ENCODE measurements at regions not wholly inside any gene's neighbourhood (a gene's known extent, or its start where the extent isn't known, plus 50 kb on each side); places are given as distances from the start of the nearest gene placed in this dataset.

DNA sequence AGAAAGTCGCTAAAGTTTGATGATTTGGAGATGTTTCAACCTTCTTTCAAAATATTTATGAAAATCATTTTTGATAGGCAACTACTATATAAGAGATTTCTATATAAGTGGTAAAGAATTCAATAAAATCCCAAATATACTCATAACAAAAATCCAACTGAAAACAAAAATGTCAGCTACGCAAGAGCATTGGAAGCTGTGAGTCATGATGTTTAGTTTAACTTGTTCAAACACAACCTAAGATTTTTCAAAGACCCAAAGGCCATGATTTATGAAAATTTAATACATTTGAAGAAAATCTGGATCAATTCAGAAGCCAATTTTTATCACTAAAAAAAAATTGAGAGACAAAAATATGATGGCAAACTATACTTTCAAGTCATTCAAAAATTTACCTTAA, 226.6 kb downstream of the MZT1 start:
- peaks cover 0 to 2% (median 0%) of the 10 kb centered on the region in 3 donors for H3K27me3 Mint-ChIP-seq (ENCODE audit: low read depth in 3 of 3)
- H3K4me3 Mint-ChIP-seq, result no peak overlapping the region
- H3K4me1 Mint-ChIP-seq, result no peaks in the 10 kb centered on the region
- no peak overlapping the region for H3K27ac Mint-ChIP-seq
- no peak for DNase-seq
- H3K36me3 Mint-ChIP-seq, result no peaks in the 10 kb centered on the region
- peaks cover 0 to 5% (median 0%) of the 10 kb centered on the region in 6 donors for H3K9me3 Mint-ChIP-seq

DNA sequence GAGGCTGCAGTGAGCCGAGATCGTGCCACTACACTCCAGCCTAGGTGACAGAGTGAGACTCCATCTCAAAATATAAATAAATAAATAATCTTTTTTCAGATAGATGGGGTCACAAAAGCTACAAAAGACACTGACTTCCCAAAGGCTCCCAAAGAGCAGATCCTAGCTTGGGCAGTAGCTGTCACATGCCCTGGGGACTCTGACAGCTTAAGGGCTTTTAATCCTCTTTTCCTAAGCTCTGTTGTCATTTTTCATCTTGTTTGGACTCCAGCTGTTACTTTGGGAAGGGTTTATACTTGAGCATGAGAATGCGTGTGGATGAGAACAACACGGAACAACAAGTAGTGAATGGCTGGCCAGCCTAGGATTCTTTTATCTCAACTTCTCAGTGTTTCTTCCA, 231.7 kb downstream of the MZT1 start:
- Mint-ChIP-seq H3K27ac (no peak overlapping the region), H3K27me3 (ENCODE audit: low read depth in 3 of 3) (peaks cover 0 to 2% (median 0%) of the 10 kb centered on the region in 3 donors), H3K4me3 (no peak overlapping the region), H3K36me3 (no peaks in the 10 kb centered on the region), H3K4me1 (no peaks in the 10 kb centered on the region), H3K9me3 (peaks cover 0 to 9% (median 2%) of the 10 kb centered on the region in 6 donors)
- no peak for DNase-seq

- Mint-ChIP-seq H3K4me3 (no peak overlapping the region), H3K36me3 (no peaks in the 10 kb centered on the region), H3K27ac (no peak overlapping the region), H3K27me3 (ENCODE audit: low read depth in 3 of 3) (peaks cover 0 to 2% (median 0%) of the 10 kb centered on the region in 3 donors), H3K9me3 (peaks cover 4 to 15% (median 6%) of the 10 kb centered on the region in 6 donors), H3K4me1 (no peaks in the 10 kb centered on the region)
- DNase-seq, result no peak
Observed at GRCh38 chr13:72489751-72490150, 237.7 kb downstream of the MZT1 start.

DNA sequence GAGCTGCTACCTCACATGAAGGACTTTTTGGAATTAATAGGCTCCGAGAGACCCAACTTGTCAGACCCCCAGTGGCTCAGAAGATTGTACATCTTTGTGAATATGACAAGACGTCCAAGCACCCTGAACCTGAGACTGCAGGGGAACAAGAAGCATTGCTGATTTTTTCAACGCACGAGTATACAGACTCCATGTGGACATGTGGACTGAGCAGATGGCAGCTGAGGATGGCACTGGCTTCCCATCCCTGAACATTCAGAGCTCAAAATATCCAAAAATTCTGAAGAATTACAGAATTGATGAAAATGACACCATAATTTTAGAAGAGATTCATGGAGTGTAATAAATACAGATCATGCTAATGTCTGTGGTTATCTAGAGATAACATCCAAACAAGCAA, 254.1 kb downstream of the MZT1 start:
- H3K36me3 Mint-ChIP-seq, result no peaks in the 10 kb centered on the region
- DNase-seq, result no peak
- H3K9me3 Mint-ChIP-seq, result peaks cover 5 to 39% (median 13%) of the 10 kb centered on the region in 6 donors
- no peaks in the 10 kb centered on the region for H3K4me1 Mint-ChIP-seq
- no peak overlapping the region for H3K4me3 Mint-ChIP-seq
- H3K27me3 Mint-ChIP-seq (ENCODE audit: low read depth in 3 of 3), result no peaks in the 10 kb centered on the region
- no peak overlapping the region for H3K27ac Mint-ChIP-seq

GRCh38 chr13:72469906-72470305, 257.5 kb downstream of the MZT1 start:
- no peak for DNase-seq
- H3K27ac Mint-ChIP-seq, result no peak overlapping the region
- no peak overlapping the region for H3K4me3 Mint-ChIP-seq
- H3K4me1 Mint-ChIP-seq, result no peaks in the 10 kb centered on the region
- H3K27me3 Mint-ChIP-seq (ENCODE audit: low read depth in 3 of 3), result no peaks in the 10 kb centered on the region
- H3K9me3 Mint-ChIP-seq, result peaks cover 6 to 24% (median 12%) of the 10 kb centered on the region in 6 donors
- no peaks in the 10 kb centered on the region for H3K36me3 Mint-ChIP-seq

DNA sequence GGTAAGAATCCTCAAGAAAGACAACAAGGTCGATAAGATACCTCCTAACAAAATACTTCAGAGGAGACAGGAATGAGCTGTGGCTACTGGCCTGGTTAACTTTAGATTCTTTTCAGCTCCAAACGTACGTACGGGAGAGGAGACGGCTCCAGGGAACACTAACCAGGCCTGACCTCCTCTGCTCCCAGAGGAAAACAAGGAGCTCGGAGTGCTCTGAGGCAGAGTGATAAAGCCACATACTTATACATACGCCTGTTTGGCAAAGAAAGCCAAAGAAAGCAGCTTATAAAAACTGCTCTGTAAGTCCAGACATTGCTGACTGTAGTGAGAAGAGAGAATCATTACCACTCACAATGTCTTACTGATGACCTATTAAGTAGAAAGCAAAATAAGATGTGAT, 263.9 kb downstream of the MZT1 start:
- peaks cover 3 to 37% (median 12%) of the 10 kb centered on the region in 6 donors for H3K9me3 Mint-ChIP-seq
- H3K27ac Mint-ChIP-seq, result no peak overlapping the region
- H3K4me3 Mint-ChIP-seq, result no peak overlapping the region
- DNase-seq, result no peak
- no peaks in the 10 kb centered on the region for H3K36me3 Mint-ChIP-seq
- H3K4me1 Mint-ChIP-seq, result no peaks in the 10 kb centered on the region
- H3K27me3 Mint-ChIP-seq (ENCODE audit: low read depth in 3 of 3), result no peaks in the 10 kb centered on the region

DNA sequence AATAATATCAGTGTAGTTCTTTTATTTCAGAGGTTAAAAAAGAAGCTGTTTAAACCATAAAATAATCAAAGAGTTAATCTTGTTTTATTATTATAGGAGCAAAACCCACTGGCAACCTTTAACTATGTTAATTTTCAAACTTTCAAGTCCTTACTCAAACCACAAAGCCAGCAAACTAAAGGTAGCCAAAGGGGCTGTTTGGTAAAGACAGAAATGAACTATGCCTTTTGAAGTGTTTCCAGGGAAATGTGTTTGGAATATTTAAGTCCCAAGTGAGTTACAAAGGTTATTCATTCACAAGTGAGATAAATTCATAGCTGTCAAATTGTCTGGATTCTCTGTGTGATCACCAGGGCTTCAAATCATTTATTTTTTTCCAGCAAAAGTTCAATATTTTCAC, 264.7 kb downstream of the MZT1 start:
- Mint-ChIP-seq H3K4me1 (no peaks in the 10 kb centered on the region), H3K36me3 (no peaks in the 10 kb centered on the region), H3K4me3 (no peak overlapping the region), H3K27me3 (ENCODE audit: low read depth in 3 of 3) (no peaks in the 10 kb centered on the region), H3K27ac (no peak overlapping the region), H3K9me3 (peaks cover under 1 to 34% (median 11%) of the 10 kb centered on the region in 6 donors)
- no peak for DNase-seq

DNA sequence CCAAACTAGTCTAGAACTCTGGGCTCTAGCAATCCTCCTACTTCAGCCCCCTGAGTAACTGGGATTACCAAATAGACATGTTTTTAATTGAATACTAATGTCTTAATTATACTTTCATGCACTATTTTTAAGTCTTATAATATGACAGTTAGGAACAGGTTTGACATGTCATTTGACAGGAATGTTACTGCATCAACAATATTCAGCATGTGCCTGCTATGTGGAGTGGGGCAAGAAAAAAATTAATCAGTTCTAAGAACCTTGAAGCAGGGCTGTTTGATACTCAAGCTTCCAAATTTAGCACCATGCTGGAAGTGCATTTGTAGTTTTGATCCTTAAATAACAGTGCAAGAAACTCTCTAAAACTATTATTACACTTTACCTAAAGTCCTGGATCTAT, 265.3 kb downstream of the MZT1 start:
- H3K27ac Mint-ChIP-seq, result no peak overlapping the region

DNA sequence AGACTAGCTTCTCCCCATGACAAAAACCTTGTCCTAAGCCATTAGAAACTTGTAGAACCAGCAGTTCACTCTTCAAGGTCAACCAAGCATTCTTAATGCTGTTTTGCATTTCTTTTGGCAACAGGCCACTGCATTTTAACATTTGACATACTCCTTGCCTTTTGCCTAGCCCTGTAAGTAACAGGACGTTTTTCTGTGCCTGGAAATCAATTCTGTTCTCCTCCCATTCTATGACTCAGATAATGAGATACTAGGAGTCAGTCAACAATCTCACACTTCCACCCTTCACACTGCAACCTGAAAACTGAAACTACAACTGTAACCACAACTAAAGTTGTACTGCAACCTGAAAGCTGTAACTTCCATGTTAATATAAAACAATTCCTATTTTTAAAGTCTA, 268.7 kb downstream of the MZT1 start:
- Mint-ChIP-seq H3K27me3 (ENCODE audit: low read depth in 3 of 3) (no peaks in the 10 kb centered on the region), H3K4me3 (no peak overlapping the region), H3K4me1 (no peaks in the 10 kb centered on the region), H3K36me3 (no peaks in the 10 kb centered on the region), H3K9me3 (peaks cover 0 to 40% (median 9%) of the 10 kb centered on the region in 6 donors), H3K27ac (no peak overlapping the region)
- DNase-seq, result no peak

More for the DNA sequence above, 265.3 kb downstream of the MZT1 start:
- Mint-ChIP-seq H3K36me3 (no peaks in the 10 kb centered on the region), H3K4me3 (no peak overlapping the region), H3K9me3 (peaks cover 0 to 33% (median 9%) of the 10 kb centered on the region in 6 donors), H3K4me1 (no peaks in the 10 kb centered on the region), H3K27me3 (ENCODE audit: low read depth in 3 of 3) (no peaks in the 10 kb centered on the region)
- no peak for DNase-seq

DNA sequence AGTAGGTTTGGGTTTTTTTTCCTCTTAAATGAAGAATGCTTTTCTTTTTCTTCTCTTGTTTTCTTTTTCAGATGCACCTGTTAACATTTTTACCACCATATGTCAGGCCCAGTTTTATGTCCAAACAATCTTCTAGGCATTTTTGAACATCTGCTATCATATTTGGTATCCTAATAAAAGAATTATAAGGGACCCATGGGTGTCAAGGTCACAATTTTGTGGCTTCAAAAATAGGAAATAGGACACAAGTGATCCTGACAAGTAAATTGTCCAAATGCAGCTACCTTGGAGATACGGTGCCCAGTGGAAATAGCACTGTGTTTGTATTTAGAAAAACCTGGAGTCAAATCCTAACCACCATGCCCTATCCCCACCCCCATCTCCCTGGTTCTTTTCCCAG, 270.3 kb downstream of the MZT1 start:
- Mint-ChIP-seq H3K27me3 (ENCODE audit: low read depth in 3 of 3) (no peaks in the 10 kb centered on the region), H3K27ac (no peak overlapping the region), H3K4me1 (no peaks in the 10 kb centered on the region), H3K4me3 (no peak overlapping the region), H3K9me3 (peaks cover 0 to 40% (median 9%) of the 10 kb centered on the region in 6 donors), H3K36me3 (no peaks in the 10 kb centered on the region)
- no peak for DNase-seq

- peaks cover 0 to 36% (median 9%) of the 10 kb centered on the region in 6 donors for H3K9me3 Mint-ChIP-seq
- DNase-seq, result no peak
- H3K27me3 Mint-ChIP-seq (ENCODE audit: low read depth in 3 of 3), result no peaks in the 10 kb centered on the region
- H3K4me1 Mint-ChIP-seq, result no peaks in the 10 kb centered on the region
- no peaks in the 10 kb centered on the region for H3K36me3 Mint-ChIP-seq
- no peak overlapping the region for H3K4me3 Mint-ChIP-seq
- H3K27ac Mint-ChIP-seq, result no peak overlapping the region
Observed at GRCh38 chr13:72456486-72456885, 270.9 kb downstream of the MZT1 start.

DNA sequence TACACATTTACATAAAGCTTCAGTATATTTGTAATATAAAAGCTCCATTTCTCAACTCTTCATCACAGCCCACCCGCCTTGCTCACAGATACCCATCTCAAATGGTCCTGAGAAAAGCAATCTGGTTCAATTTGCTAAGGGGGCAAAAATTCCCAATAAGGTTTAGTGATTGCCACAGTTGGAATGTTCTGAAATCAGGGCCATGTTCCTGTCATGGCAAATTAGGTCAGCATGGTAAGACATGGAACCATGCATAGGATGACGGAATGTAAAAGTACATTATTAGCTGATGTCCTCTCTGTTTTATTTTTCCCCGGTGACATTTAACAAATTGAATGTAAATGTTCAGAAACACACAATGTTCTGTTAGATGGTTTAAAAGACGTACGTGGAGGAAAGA, 274.3 kb downstream of the MZT1 start:
- no peak overlapping the region for H3K4me3 Mint-ChIP-seq

DNA sequence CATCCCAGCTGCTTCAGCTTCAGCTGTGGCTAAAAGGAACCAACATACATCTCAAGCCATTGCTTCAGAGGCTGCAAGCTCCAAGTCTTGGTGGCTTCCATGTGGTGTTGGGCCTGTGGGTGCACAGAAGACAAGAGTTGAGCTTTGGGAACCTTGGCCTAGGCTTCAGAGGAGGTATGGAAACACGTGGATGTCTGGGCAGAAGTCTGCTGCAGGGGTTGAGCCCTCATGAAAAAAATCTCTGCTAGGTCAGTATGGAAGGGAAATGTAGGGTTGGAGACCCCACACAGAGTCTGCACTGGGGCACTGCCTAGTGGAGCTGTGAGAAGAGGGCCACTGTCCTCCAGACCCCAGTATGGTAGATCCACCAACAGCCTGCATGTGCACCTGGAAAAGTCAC, 279.3 kb downstream of the MZT1 start:
- H3K27me3 Mint-ChIP-seq (ENCODE audit: low read depth in 3 of 3), result peaks cover 0 to 3% (median 2%) of the 10 kb centered on the region in 3 donors
- H3K4me3 Mint-ChIP-seq, result no peak overlapping the region
- no peak for DNase-seq
- H3K36me3 Mint-ChIP-seq, result no peaks in the 10 kb centered on the region
- H3K27ac Mint-ChIP-seq, result no peak overlapping the region
- H3K9me3 Mint-ChIP-seq, result peaks cover 12 to 36% (median 17%) of the 10 kb centered on the region in 6 donors
- no peaks in the 10 kb centered on the region for H3K4me1 Mint-ChIP-seq

More for the DNA sequence above, 274.3 kb downstream of the MZT1 start:
- H3K9me3 Mint-ChIP-seq, result peaks cover 1 to 30% (median 8%) of the 10 kb centered on the region in 6 donors
- no peak overlapping the region for H3K27ac Mint-ChIP-seq
- H3K4me1 Mint-ChIP-seq, result no peaks in the 10 kb centered on the region
- H3K36me3 Mint-ChIP-seq, result no peaks in the 10 kb centered on the region
- DNase-seq, result no peak
- H3K27me3 Mint-ChIP-seq (ENCODE audit: low read depth in 3 of 3), result no peaks in the 10 kb centered on the region

DNA sequence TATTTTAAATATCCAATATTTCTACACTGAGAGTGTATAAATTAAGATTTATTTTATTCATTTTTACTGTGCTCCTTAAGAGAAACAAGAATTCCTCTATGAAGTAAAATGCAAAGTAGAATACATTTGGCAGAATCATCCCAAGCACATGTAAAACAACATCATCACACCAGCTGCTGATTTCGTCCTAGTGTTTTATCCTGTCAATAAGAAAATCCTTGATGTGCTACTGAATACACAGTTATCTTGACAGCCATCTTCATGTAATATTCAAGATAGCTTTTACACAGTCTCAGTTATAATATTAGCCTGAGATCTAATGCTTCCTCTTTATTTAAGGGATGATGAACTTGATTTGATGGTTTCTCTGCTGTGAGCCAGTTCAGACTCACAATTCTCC, 282.4 kb downstream of the MZT1 start:
- Mint-ChIP-seq H3K27me3 (ENCODE audit: low read depth in 3 of 3) (peaks cover 0 to 3% (median 2%) of the 10 kb centered on the region in 3 donors), H3K36me3 (peaks cover 0 to 3% (median 0%) of the 10 kb centered on the region in 3 donors), H3K9me3 (peaks cover 9 to 43% (median 16%) of the 10 kb centered on the region in 6 donors), H3K4me1 (no peaks in the 10 kb centered on the region), H3K4me3 (no peak overlapping the region), H3K27ac (no peak overlapping the region)
- no peak for DNase-seq

DNA sequence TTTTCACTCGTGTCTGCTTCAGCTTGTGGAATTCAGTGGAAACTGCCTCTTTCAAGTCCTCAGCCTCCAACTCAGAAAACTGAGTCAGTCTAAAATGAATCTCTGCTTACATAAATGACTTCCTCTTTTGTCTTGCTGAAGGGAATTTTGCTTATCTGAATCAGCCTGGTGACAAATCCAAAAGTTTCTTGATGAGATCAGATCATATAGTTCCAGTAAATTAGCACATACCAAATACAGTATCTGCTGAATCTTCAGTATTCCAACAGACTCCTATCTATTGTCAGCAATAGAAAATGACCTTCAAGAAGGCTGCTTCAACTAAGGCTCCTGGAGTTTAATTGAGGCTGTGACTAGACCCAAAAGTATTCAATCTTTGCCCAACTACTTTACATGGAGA, 290.0 kb downstream of the MZT1 start:
- peaks cover 0 to 3% (median 0%) of the 10 kb centered on the region in 3 donors for H3K36me3 Mint-ChIP-seq
- no peak overlapping the region for H3K4me3 Mint-ChIP-seq
- no peaks in the 10 kb centered on the region for H3K4me1 Mint-ChIP-seq
- no peaks in the 10 kb centered on the region for H3K27me3 Mint-ChIP-seq (ENCODE audit: low read depth in 3 of 3)
- no peak overlapping the region for H3K27ac Mint-ChIP-seq
- peaks cover 1 to 18% (median 4%) of the 10 kb centered on the region in 6 donors for H3K9me3 Mint-ChIP-seq
- DNase-seq, result no peak
